ENCODE measurements at regions not wholly inside any gene's neighbourhood (a gene's known extent, or its start where the extent isn't known, plus 50 kb on each side); places are given as distances from the start of the nearest gene placed in this dataset.
A peak's percentile ranks its signal among the peaks of the same experiment; 100 is the strongest.
"Not testable (repeated sequence)": the region's sequence is repeated elsewhere in the genome, so short reads cannot be mapped to it uniquely, and the experiment has no call there.

DNA sequence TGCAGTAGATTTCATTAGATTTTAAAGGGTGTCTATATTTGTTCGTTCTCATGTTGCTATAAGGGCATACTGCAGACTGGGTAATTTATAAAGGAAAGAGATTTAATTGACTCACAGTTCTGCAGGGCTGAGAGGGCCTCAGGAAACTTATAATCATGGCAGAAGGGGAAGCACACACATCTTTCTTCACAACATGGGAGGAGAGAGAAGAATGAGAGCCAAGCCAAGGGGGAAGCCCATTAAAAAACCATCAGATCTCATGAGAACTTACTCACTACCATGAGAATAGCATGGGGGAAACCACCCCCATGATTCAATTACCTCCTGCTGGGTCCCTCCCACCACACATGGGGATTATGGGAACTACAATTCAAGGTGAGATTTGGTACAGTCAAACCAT is 99.5 kb upstream of the TCF21 start:
- DNase-seq (ENCODE audit: low read depth, low spot score), result not testable (repeated sequence)

GRCh38 chr6:133790756-133791155 is 98.2 kb upstream of the TCF21 start:
- DNase-seq (ENCODE audit: low read depth, low spot score), result not testable (repeated sequence)

GRCh38 chr6:133795051-133795450 is 93.9 kb upstream of the TCF21 start:
- DNase-seq (ENCODE audit: low read depth, low spot score), result not testable (repeated sequence)

- no peak for DNase-seq (ENCODE audit: low read depth, low spot score)
Observed at GRCh38 chr6:133796235-133796634, 92.7 kb upstream of the TCF21 start.

DNA sequence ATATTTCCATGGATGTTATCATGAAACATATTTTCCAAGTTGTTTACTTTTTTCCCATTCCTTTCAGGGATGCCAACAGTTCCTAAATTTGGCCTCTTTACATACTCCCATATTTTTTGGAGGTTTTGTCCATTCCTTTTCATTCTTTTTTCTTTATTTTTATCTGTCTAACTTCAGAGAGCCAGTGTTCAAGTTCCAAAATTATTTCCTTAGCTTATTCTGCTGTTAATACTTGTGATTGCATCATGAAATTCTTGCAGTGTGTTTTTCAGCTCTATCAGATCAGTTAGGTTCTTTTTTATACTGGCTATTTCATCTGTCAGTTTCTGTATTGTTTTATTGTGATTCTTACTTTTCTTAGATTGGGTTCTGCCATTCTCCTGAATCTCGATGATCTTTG is 89.9 kb upstream of the TCF21 start:
- DNase-seq (ENCODE audit: low read depth, low spot score), result no peak

GRCh38 chr6:133802861-133803260 is 86.1 kb upstream of the TCF21 start:
- no peak for DNase-seq (ENCODE audit: low read depth, low spot score)

DNA sequence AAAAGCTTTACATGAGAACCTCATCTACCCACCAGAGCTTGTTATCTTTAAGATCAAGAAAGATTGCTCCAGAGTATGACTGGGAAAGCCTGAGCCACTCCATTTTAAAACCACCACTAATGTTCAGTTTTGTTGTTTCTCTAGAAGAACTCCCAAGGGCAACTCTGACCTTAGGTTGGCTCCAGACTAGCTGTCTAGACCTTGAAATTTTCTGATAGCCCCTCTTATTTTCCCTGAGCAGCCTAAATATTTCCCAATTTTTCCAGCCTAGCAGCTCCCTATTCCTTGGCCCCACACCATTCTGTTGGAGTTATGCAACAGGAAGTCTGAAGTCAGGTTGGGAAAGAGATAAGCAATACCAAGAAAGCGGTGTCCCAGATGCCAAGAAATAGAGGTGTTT is 84.6 kb upstream of the TCF21 start:
- no peak for DNase-seq (ENCODE audit: low read depth, low spot score)

GRCh38 chr6:133805876-133806275 is 83.0 kb upstream of the TCF21 start:
- DNase-seq (ENCODE audit: low read depth, low spot score), result no peak

DNA sequence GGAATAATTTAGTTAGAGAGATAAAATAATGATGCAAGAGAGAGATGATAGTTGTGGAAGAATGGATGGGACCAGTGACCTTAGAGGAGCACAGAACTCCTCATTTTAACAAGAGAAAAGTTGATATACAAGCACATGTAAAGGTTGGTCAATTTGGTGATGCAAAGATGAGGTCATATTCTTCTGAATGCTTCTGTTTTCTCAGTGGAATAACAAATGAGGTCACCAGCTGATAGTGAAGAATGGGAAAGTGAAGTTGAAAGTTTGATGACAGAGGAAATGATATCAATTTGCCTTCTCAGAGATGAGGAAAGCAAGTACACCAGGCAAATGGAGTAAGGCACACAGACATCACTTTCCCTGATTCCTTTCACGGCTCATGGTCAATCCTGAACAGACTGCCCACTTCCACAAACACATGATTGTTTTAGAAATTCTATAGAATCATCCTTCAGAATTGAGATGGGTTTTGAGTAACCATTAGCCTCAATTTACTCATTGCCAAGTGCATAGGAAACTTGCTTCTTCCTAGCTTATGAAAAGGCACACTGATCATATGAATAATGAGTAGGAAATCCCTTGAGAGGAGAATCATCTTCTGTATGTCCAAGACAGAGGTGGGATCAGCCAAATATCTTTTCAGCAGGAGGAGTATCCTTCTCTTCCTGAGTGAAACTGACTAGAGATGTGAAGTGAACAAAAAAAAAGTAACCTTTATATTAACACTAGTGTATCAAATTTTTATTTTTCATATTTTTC is 82.4 kb upstream of the TCF21 start:
- no peak for DNase-seq (ENCODE audit: low read depth, low spot score)

DNA sequence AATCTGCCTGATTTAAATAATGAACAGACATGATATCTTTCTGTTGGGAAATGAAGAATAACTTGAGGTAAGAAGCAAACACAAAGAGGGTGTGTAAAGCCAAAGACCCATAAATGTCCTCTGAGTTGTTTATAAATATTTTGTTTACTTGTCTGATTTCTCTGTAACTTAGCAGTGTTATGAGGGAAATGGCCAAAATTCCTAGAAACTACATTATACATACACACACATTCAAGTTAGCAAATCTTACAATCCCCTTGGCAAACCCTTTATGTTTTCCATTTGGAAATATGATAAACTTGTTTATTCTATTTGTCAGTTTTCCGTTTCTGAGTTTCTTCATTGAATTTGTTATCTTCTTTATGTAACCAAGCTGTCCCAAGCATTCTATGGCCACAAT is 81.4 kb upstream of the TCF21 start:
- no peak for DNase-seq (ENCODE audit: low read depth, low spot score)

- DNase-seq (ENCODE audit: low read depth, low spot score), result peak; percentile 37
Observed at GRCh38 chr6:133809406-133809805, 79.5 kb upstream of the TCF21 start.

- DNase-seq (ENCODE audit: low read depth, low spot score), result no peak
Observed at GRCh38 chr6:133811557-133811956, 77.4 kb upstream of the TCF21 start.

DNA sequence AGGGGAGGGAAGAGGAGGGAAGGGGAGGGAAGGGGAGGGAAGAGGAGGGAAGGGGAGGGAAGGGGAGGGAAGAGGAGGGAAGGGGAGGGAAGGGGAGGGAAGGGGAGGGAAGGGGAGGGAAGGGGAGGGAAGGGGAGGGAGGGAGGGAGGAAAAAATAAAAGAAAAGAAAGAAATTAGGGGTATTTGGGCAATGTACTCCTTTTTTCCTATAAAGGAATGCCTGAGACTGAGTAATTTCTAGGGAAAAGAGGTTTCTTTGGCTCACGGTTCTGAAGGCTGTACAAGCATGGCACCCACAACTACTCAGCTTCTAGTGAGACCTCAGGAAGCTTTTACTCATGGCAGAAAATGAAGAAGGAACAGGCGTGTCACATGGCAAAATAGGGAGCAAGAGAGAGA is 76.5 kb upstream of the TCF21 start:
- DNase-seq (ENCODE audit: low read depth, low spot score), result not testable (repeated sequence)

DNA sequence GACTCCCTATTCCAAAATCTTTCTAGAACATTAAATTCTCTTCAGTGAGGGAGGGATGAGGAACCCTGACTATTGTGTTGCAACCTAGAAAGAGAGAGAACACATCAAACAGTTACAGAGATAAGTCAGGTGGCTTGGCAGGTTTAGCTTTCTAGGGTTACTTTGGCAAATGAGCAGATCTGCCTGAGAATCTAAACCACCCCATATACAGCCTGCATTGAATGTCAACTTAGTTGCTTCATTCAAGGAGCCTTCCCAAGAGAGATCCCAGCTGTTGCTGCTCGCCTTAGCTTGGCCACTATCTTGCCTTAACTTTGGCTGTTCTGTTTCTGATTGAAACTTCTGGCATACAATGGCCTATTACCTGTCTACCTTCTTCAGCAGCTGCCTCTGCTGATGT is 74.7 kb upstream of the TCF21 start:
- no peak for DNase-seq (ENCODE audit: low read depth, low spot score)

DNA sequence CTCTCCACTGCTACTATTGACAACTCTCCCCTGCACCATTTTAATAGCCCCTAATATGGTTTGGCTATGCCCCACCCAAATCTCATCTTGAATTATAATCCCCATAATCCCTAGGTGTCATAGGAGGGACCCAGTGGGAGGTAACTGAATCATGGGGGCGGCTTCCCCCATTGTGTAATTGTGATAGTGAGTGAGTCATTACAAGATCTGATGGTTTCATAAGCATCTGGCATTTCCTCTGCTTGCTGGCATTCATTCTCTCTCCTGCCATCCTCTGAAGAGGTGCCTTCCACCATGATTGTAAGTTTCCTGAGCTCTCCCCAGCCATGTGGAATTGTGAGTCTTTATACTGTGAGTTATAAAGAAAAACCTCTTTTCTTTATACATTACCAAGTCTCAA is 74.1 kb upstream of the TCF21 start:
- DNase-seq (ENCODE audit: low read depth, low spot score), result peak; percentile 44

DNA sequence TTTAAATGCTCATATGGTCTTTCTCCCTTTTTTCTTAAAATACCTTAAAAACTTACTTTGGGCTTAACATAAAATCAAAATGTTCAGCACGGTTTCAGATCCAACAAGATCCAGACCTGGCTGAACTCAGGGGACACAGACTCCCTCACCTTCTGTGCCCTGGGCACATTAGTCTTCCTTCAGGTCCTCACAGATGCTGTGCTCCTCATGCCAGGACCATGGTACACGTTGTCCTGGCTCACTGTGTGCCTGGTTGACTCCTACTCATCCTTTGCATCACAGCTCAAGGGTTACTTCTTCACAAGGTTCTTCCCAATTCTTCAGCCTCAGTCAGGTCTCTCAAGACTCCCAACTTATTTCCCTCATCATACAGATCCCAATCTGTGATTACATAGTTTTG is 73.6 kb upstream of the TCF21 start:
- no peak for DNase-seq (ENCODE audit: low read depth, low spot score)

DNA sequence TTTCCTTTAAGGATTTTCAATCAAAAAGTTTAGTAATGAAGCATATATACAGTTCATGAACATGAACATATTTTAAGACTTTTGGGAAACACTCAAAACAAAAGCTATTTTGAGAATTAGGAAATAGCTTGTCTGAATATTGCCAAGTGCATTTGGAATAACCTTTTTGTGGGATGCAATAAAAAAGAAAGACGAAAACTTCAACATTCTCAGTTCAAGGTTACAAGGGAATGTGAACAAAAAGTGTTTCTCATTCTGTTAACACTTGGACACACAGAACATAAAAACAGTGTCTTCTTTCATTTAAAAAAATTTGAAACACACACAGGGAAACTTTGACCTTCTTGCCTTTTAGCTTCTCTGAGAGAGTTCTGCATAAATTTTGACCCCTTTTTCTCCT is 72.7 kb upstream of the TCF21 start:
- no peak for DNase-seq (ENCODE audit: low read depth, low spot score)

- no peak for DNase-seq (ENCODE audit: low read depth, low spot score)
Observed at GRCh38 chr6:133817460-133818047, 71.4 kb upstream of the TCF21 start.

DNA sequence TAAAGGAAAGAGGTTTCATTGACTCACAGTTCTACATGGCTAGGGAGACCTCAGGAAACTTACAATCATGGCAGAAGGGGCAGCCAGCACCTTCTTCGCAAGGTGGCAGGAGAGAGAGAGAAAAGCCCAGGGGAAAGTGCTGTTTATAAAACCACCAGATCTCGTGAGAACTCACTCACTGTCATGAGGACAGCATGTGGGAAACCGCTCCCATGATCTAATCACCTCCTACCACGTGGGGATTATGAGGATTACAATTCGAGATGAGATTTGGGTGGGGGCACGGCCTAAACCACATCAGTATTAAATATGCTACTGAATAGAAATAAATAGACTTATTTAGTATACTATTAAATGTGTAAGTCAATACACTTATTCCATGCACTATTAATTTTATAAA is 70.6 kb upstream of the TCF21 start:
- no peak for DNase-seq (ENCODE audit: low read depth, low spot score)

GRCh38 chr6:133820208-133820607 is 68.7 kb upstream of the TCF21 start:
- no peak for DNase-seq (ENCODE audit: low read depth, low spot score)

GRCh38 chr6:133827766-133828165 is 61.1 kb upstream of the TCF21 start:
- DNase-seq (ENCODE audit: low read depth, low spot score), result peak; percentile 41

GRCh38 chr6:133833949-133834359 is 55.0 kb upstream of the TCF21 start:
- peak; percentile 3 for DNase-seq (ENCODE audit: low read depth, low spot score)

GRCh38 chr6:133834472-133835170 is 54.3 kb upstream of the TCF21 start:
- DNase-seq (ENCODE audit: low read depth, low spot score), result no peak
